Fibroblast of skin of right quadriceps (primary cell): ENCODE measurements at regions not wholly inside any gene's neighbourhood (a gene's known extent, or its start where the extent isn't known, plus 50 kb on each side); places are given as distances from the start of the nearest gene placed in this dataset.
A peak's percentile ranks its signal among the peaks of the same experiment; 100 is the strongest.
"Not testable (repeated sequence)": the region's sequence is repeated elsewhere in the genome, so short reads cannot be mapped to it uniquely, and the experiment has no call there.

Experiments
- DNase-seq: peaks from one replicate; pipeline ENCODE4 v3.0.0-alpha.2; 2013

DNA sequence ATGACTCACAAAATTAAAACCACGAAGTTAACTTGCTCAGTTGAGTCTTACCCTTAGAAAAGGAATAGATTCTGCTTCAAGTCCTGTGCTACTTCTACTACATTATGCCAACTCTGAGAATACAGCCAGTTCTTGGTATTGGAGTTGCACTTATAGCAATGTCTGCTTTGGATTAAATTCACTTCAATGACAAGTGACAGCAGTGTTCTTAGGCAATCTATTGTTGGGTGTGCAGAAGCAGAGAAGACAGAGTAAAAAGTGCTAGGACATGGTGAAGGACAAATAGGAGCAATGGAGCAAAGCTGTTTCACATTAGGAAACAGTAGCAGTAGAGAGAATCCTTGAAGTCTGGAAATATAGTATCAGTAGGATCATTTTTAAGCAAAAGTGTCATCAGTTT, 713.1 kb downstream of the SI start:
- DNase-seq, result no peak

DNA sequence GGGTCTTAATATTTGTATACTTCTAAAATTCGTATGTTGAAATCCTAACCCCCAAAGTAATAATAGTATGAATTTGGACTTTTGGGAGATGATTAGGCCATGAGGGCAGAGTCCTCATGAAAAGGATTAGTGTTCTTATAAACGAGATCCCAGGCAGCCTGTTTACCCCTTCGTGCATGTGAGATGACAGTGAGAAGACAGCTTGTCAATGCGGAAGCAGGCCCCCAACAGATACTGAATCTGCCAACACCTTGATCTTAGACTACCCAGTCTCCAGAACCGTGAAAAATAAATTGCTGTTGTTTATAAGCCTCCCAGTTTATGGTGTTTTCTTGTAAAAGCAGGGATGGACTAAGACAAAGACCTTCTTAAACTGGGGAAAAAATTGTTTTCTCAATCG, 714.2 kb downstream of the SI start:
- no peak for DNase-seq

- no peak for DNase-seq
Observed at GRCh38 chr3:164360738-164361406, 717.4 kb downstream of the SI start.

DNA sequence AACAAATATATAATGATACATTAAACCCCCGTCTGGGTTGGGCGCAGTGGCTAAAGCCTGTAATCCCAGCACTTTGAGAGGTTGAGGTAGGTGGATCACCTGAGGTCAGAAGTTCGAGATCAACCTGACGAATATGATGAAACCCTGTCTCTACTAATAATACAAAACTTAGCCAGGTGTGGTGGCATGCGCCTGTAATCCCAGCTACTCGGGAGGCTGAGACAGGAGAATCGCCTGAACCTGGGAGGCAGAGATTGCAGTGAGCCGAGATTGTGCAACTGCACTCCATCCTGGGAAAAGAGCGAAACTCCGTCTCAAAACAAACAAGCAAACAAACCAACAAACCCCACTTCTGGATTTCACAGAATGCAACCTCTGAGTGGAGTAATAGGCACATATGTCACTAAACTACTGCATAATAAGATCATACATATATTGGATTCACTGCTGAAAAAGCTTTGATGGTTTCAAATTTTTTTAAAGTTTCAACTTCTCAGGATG, 718.2 kb downstream of the SI start:
- no peak for DNase-seq

DNA sequence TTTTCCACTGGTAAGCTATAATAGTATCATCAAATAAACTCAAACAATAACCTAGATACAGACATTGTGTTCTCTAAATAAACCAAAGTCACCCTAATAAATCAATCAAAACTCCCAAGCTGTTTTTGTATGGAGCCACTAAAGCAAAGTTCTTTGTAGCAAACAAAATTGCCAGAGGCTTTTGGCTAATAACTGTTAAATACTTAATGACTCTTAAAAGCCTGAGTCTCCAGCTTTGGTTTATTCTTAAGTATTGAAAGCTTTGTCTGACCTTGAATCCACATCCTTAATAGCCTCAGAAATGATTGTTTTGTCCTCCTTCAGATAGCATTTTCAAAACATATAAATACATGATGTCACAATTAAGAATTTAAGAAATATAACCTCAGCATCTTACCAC, 725.3 kb downstream of the SI start:
- DNase-seq, result no peak

- peak; percentile 21 for DNase-seq
Observed at GRCh38 chr3:164351131-164351530, 727.2 kb downstream of the SI start.

- DNase-seq, result not testable (repeated sequence)
Observed at GRCh38 chr3:164342206-164342605, 736.1 kb downstream of the SI start.

DNA sequence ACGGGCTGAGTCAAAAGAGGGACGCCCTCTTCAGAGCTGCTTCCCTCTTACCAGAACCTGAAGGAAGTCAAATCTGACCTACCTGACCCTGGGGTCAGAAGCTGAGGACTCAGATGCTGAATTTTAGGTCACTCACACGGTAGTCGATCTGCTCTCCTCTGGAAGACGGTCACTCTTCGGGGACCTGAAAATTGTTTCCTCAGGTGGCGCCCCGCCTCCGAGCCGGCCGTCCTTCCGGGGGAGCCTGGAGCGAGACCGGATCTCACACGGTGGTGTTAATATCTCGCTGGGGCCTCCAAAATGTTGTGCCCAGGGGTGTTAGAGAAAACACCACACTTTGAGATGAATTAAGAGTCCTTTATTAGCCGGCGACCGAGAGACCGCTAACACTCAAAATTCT, 737.2 kb downstream of the SI start:
- DNase-seq, result no peak

- DNase-seq, result no peak
Observed at GRCh38 chr3:164340273-164340672, 738.0 kb downstream of the SI start.

GRCh38 chr3:164332831-164333802, 745.2 kb downstream of the SI start:
- DNase-seq, result peak; percentile 9

GRCh38 chr3:164326714-164327113, 751.6 kb downstream of the SI start:
- DNase-seq, result no peak

- no peak for DNase-seq
Observed at GRCh38 chr3:164320962-164321361, 757.3 kb downstream of the SI start.

DNA sequence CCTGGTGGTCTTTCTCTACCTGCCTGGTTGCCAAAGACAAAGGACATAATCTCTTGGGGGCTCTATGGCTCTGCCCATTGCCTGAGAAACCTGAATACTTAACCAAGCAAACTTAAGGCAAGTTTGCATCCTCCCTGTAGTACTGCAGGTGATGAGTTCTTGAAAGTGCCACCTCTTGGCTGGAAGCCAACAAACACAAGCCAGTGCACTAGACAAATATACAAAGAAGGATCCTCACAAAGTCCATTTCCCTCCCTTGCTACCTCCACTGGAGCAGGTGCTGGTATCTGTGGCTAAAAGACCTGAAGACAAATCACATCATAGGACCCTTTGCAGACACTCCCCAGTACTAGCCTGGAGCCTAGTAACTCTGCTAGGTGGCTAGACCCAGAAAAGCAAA, 772.3 kb downstream of the SI start:
- no peak for DNase-seq

DNA sequence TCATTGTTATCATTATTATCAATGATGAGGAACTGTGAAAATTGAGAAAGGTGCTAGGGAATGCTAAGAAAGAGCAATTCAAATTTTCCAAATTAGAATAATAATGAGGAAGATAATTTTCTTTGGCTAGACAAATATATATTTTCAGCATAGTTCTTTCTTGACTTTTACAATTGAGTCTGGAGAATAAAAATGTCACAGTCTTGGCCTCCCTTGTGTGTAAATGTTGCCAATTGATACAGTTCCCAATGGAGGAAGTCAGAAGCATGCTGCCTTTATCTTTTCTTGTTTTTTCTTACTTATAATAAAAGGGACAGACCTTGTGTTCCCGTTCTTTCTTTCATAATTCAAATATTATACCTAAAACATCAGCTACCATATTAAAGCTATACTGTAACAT, 774.4 kb downstream of the SI start:
- no peak for DNase-seq

DNA sequence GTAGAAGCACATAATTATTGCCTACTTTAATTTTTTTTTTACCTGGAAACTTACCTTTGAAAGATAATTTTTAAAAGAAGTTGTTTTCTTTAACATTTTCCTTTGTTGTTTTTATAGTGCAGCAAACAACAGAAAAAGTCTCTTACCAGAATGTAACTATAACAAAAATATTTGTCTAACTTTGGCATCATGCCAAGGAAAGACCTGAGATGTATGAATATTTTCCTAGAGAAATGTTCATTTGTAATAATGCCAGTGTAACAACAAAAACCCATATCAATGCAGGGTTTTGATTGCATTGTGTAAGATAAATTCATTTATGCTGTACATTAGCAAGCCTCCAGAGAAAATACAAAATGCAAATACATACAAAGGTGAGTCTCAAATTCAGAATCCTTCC, 775.7 kb downstream of the SI start:
- no peak for DNase-seq

DNA sequence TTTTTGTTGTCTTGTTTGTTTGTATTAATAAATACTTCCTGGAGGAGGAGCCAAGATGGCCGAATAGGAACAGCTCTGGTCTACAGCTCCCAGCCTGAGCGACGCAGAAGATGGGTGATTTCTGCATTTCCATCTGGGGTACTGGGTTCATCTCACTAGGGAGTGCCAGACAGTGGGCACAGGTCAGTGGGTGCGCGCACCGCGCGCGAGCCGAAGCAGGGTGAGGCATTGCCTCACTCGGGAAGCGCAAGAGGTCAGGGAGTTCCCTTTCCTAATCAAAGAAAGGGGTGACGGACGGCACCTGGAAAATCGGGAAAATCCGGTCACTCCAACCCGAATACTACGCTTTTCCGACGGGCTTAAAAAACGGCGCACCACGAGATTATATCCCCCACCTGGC, 786.8 kb downstream of the SI start:
- not testable (repeated sequence) for DNase-seq

DNA sequence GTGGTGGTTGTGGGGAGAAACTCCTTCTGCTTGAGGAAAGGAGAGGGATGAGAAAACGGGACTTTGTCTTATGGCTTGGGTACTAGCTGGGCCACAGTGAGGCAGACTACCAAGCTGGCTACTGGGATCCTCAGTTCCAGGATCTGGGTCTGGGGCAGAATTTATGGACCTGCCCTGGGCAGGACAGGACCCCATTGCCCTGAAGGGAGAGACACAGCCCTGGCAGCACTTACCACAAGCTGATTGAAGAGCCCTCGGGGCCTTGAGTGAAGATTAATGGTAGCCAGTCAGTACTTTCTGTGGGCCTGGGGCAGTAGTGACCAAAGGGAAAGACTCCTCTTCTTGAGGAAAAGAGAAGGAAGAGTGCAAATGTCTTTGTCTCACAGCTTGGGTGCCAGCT, 799.7 kb downstream of the SI start:
- DNase-seq, result no peak

DNA sequence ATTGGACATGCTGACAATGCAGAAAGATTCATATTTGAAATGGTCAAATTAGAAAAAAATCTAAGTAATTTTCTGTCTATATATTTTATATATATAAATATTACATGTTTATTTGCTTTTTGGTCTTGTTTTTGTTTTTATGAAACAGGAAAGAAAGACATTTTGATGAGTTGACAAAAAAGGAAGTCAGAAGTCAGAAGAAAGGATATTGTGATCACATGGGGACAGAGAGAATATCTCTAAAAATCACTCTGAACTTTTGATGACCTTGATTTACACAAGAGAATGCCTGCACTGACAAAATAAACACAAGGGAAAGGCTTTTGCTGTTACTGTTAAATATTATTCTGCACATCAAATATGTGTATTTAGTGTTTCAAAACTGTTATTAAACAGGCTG, 811.2 kb downstream of the SI start:
- DNase-seq, result no peak

DNA sequence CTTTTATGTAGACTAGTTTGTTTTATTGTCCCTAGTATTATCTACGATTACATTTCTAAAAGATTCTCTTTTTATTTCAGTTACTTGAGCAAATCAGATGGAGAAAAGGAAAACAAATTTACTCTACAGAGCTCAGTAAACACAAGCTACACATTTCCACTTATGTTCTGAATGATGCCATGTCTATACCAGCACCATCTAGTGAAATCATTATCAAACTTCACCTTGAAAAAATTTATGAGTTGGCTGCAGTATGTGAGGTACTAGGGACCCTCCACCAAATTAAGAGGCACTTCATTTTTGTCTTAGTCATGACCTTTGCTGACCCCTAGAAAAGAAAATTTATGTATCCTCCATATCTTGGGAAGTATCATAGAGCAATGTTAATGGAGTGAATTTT, 827.4 kb downstream of the SI start:
- DNase-seq, result no peak

DNA sequence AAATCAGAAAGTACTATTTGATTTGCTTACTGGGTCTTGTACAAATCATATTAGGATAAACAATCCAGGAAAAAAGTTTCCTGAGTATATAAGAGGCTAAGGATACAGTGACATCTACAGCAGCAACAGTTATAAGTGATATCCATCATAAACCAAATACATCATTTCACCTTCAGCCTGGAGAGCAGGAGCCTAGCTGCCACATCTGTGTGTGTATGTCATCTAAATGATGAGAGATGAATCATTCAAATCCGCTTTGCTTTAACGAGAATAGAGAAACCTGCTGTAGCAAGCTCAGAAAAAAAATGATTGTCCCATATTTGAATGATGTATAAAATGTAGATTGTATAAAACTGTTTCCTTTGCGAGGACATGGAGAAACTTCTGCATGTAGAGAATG, 841.4 kb downstream of the SI start:
- no peak for DNase-seq

DNA sequence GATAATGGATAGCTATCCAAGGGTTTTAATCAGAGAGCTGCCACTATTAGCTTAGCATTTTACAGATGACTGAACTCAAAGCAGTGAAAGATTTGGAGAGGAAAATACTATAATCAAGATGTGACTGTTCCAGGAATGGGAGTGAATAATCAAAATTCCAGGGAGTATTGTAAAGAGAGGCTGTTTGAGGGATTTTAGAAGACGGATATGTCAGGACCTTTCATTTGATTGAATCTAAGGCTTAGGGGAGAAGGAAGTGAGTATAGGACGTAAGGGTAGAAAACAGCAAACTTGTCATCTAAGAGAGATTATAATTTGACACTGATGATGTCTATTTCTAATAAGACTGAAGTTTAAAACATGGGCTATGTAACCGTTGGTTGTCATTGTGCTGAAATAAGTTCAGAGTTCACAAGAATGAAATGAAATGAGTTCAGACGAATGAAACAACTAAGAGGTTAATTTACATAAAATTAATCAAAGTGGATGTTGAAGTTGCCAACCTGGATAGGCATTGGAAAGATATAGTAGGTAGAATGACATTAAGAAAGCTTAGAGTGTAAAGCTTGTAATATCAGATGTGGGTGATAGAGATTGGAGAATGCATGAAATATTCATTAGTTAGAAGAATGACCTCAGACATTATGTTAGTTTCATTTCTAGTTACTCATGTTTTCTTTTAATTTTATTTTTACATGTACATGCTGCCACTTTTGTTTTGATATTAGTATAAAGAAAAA, 842.8 kb downstream of the SI start:
- DNase-seq, result no peak

GRCh38 chr3:164233951-164234350, 844.3 kb downstream of the SI start:
- no peak for DNase-seq

GRCh38 chr3:164231718-164232117, 846.6 kb downstream of the SI start:
- DNase-seq, result no peak
